Fibroblast of villous mesenchyme (primary cell): ENCODE measurements at regions not wholly inside any gene's neighbourhood (a gene's known extent, or its start where the extent isn't known, plus 50 kb on each side); places are given as distances from the start of the nearest gene placed in this dataset.

Experiments
- DNase-seq: peaks from one replicate; pipeline ENCODE4 v3.0.0-alpha.2; 2010; ENCODE audit warnings: low read depth
- H3K4me3 ChIP-seq: 2 replicates; pipeline ENCODE4 v1.5.1; 2011; ENCODE audit warnings: low read depth, mild to moderate bottlenecking, low read length
- TF ChIP-seq, protein P1 (sequence below): IDR thresholded peaks from 2 replicates; pipeline ENCODE4 v1.5.1; 2012; ENCODE audit warnings: low read depth, mild to moderate bottlenecking, low read length; ENCODE audit not compliant: insufficient read depth

DNA sequence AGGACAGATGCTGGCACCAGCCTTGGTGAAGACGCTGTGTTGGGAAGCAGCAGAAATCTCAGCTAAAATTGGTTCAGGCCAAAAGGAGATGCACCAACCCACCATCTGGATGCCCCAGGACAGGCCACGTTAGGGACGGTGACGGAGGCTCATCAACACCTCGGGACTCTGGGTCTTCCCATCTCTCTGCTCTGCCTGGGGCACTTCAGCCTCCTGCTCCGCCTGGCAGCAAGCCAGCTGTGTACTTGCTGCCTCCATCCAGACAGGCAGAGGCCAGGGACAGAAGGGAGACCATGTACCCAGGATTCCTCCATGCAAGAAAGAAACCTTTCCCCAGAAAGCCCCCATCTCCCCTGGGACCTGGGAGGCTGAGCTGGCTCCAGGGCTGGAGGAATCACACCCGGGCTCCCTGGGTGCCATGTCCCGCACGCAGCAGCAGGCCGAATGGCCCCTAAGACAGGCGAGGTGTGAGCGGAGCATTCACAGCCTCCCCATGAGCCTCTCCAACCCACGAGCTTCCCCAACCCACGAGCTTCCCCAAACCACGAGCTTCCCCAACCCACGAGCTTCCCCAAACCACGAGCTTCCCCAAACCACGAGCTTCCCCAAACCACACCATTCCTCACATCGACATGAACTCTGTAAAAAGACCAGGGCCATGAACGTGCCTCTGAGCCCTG lies 274.5 kb downstream of the C16orf95 start:
- no peak overlapping the region for H3K4me3 ChIP-seq
- DNase-seq = no peak
- TF ChIP-seq, protein P1, sequence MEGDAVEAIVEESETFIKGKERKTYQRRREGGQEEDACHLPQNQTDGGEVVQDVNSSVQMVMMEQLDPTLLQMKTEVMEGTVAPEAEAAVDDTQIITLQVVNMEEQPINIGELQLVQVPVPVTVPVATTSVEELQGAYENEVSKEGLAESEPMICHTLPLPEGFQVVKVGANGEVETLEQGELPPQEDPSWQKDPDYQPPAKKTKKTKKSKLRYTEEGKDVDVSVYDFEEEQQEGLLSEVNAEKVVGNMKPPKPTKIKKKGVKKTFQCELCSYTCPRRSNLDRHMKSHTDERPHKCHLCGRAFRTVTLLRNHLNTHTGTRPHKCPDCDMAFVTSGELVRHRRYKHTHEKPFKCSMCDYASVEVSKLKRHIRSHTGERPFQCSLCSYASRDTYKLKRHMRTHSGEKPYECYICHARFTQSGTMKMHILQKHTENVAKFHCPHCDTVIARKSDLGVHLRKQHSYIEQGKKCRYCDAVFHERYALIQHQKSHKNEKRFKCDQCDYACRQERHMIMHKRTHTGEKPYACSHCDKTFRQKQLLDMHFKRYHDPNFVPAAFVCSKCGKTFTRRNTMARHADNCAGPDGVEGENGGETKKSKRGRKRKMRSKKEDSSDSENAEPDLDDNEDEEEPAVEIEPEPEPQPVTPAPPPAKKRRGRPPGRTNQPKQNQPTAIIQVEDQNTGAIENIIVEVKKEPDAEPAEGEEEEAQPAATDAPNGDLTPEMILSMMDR = no peak

DNA sequence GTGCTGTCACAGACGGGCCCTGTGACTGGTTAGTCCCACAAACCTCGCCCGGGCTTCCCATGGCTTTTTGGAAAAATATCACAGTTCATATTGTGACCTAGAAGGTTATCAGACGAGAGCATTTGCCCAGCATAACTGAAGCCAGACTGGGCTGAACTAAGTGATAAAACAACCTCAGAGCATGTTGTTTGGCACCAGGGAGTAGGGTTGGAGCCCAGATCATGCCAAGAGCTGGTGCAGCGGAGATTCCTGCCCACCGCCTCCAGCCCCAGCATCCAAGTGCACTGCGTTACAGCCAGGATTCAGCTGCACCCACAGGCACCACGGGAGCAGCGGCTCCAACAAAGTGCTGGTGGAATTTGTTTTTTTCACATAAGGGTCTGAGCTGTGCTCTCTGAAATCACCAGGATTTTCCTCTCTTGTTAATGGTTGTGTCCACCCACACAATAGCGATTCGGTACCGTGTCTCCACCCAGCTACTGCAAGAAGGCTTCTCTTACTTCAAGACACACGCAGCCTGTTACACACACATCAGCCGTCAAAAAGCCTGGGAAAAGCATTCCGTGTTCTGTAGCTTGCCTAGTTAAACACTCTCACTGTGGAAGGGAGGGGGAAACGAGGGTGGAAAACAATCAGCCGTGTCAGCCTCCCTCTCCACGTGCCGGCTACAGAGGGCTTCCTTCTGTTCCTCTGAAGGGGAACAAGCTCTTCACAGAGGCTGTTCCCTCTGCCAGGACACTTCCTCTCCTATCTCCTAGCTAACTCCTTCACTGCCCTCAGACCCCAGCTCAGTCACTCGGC lies 273.8 kb downstream of the C16orf95 start:
- no peak overlapping the region for H3K4me3 ChIP-seq
- no peak for DNase-seq
- TF ChIP-seq, protein P1 = no peak

DNA sequence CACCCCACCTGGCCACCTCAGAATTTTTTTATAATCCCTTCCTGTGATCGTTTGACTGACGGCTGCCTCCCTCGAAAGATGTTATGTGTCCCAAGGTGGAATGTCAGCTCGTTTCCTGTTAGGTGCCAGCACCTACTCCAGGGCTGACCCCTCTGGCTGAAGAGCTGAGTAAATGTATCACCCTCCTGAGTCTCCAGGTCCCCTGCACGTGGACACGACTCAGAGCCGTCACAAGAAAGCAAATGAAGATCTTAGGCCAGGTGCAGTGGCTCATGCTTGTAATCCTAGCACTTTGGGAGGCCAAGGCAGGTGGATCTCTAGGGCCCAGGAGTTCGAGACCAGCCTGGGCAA lies 273.2 kb downstream of the C16orf95 start:
- TF ChIP-seq, protein P1 = no peak
- H3K4me3 ChIP-seq = no peak overlapping the region
- no peak for DNase-seq

DNA sequence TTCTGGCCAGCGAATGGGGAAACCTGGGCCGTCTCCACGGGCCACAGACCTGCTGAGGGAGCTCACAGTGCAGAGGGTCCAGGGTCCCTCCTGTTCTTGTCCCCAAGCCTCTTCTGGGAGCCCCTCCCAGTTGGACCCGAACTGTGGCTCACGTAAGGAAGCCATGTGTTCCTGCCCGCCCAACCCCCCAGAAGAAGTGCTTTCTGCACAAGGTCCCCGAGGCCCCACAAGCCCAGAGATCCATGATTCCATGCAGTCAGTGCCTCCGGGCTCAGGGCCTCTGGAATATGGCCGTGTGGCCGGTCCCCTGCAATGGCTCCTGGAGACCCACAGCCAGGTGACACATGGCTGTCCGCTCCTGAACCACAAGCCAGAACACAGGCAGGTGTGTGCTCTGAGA lies 272.4 kb downstream of the C16orf95 start:
- no peak for DNase-seq
- TF ChIP-seq, protein P1 = no peak
- H3K4me3 ChIP-seq = no peak overlapping the region

- no peak for DNase-seq
- TF ChIP-seq, protein P1 = no peak
- H3K4me3 ChIP-seq = no peak overlapping the region
Measured at GRCh38 chr16:87045466-87046216, 271.6 kb downstream of the C16orf95 start.

GRCh38 chr16:87046235-87046634 lies 271.0 kb downstream of the C16orf95 start:
- TF ChIP-seq, protein P1 = no peak
- no peak overlapping the region for H3K4me3 ChIP-seq
- DNase-seq = no peak
